LNCaP clone FGC (cell line): ENCODE measurements at regions not wholly inside any gene's neighbourhood (a gene's known extent, or its start where the extent isn't known, plus 50 kb on each side); places are given as distances from the start of the nearest gene placed in this dataset.
A peak's percentile ranks its signal among the peaks of the same experiment; 100 is the strongest.

Source experiments
- DNase-seq: peaks from one replicate; pipeline ENCODE4 v3.0.0-alpha.2; 2011; ENCODE audit warnings: low read depth
- H3K4me3 ChIP-seq: 2 replicates; pipeline ENCODE4 v1.5.1; 2011; ENCODE audit warnings: mild to moderate bottlenecking, low read depth, low read length, control low read depth
- TF ChIP-seq, protein P1 (sequence below): IDR thresholded peaks from 2 replicates; pipeline ENCODE4 v1.5.1; 2012; ENCODE audit warnings: mild to moderate bottlenecking; ENCODE audit not compliant: control insufficient read depth, insufficient read depth; ENCODE audit errors: extremely low read depth

DNA sequence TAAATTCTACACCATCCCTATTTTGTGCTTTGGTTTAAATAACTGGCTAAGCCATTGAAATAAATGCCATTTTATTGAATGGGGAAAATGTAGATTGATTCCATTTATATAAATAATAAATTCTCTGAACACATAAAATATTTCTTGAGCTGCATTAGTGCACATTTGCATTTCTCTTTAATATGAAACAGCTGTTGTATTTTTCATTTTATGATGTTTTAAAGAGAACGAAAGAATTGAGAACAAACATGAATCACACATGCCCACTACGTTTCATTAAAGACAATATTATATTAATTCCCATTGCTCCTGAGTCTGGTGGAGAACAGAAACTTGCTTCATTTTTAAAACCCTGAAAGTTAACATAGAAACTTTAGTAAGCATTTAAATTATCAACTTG lies 235.7 kb upstream of the CFAP20DC start:
- no peak for DNase-seq
- no peak overlapping the region for H3K4me3 ChIP-seq
- TF ChIP-seq, protein P1, sequence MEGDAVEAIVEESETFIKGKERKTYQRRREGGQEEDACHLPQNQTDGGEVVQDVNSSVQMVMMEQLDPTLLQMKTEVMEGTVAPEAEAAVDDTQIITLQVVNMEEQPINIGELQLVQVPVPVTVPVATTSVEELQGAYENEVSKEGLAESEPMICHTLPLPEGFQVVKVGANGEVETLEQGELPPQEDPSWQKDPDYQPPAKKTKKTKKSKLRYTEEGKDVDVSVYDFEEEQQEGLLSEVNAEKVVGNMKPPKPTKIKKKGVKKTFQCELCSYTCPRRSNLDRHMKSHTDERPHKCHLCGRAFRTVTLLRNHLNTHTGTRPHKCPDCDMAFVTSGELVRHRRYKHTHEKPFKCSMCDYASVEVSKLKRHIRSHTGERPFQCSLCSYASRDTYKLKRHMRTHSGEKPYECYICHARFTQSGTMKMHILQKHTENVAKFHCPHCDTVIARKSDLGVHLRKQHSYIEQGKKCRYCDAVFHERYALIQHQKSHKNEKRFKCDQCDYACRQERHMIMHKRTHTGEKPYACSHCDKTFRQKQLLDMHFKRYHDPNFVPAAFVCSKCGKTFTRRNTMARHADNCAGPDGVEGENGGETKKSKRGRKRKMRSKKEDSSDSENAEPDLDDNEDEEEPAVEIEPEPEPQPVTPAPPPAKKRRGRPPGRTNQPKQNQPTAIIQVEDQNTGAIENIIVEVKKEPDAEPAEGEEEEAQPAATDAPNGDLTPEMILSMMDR, result no peak

DNA sequence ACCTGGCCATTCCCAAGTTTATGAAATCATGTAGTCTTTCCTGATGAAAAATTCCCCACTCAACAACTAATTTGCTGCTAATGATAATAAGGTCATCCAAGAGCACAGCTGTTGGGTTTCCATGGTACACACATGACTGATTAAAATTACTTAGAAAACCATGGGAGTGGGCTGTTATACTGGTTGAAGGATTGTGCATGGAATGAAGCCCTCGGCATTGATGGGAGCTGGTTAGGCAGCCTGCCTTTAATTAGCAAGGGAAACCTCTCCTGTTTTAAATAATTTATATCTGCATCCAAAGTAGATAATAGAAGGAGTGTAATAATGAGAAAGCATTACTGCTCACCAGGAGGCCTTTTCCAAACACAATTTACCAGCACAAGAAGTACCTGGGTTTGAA lies 235.1 kb upstream of the CFAP20DC start:
- TF ChIP-seq, protein P1, result no peak
- DNase-seq, result no peak
- H3K4me3 ChIP-seq, result no peak overlapping the region

DNA sequence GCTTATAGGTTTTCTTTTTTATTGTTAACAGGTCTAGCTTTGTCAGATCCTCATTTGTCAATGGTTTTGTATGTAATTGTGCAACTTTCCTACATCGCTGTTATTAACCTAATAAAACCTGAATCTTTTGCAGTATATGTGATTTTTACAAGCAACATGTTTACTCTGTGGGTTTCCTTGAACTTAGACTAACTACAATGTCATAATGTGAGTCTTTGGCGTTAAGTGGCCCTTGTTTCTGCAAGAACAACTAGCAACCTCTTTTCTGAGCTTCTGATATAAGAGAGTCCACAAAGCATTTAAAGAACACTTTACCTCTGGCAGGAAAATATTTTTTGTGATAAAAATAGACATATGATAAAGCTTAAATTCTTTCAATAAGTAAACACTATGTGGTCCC lies 230.3 kb upstream of the CFAP20DC start:
- TF ChIP-seq, protein P1, result no peak
- peak; percentile 27 for DNase-seq
- H3K4me3 ChIP-seq, result no peak overlapping the region

DNA sequence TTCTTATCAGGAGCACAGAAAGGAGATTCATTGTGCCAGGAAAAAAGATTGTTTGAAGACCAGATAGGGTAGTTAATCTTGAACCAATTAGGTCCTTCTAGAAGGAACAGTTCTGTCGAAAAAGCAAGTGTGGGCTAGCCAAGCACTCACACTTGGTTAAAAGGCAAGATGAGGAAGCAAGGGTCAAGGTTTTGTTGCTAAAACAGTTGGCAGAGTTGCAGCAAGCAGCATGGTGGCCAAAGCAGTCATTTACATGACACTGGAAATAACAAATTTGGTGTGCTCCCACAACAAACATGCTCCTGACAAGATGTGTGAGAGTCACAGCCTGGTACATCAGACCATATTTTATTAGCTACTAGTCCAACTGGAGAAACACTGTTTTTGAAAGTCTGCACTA lies 228.0 kb upstream of the CFAP20DC start:
- TF ChIP-seq, protein P1, result no peak

DNA sequence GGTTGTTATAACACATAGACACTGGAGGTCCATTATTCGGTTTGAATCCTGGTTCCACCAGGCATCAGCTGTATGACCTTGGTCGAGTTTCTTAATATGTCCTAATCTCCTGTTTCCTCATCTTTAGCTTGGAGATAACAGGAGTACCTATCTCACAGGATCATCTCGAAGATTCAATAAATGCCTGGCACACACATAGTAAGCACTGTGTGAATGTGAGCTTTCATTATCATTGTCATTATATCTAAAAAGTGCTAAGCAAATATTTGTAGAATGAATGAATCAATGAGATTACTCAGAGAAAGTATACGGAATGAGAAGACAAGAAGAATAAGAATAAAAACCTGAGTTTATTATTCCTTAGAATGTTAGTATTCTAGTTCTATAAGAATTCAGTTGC lies 227.4 kb upstream of the CFAP20DC start:
- no peak overlapping the region for H3K4me3 ChIP-seq
- no peak for DNase-seq

More for the DNA sequence above, 228.0 kb upstream of the CFAP20DC start:
- no peak overlapping the region for H3K4me3 ChIP-seq
- DNase-seq, result no peak

DNA sequence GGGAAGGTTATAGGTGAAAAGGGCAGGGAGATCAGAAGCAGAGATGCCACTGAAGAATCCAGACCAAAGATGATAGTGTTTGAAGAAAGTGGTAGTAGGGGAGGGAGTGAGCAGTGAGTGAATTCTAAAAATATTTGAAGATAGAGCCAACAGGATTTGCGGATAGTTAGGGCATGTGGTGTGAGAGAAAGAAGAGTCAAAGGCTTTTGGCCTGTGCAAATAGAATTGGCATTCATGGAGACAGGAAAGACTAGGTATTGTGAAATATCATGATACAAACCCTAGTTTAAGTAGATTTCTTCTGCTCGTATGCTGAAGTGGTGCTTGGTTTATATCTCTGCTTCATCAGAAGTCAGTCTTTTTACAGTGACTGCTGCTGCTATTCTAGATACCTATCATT lies 224.2 kb upstream of the CFAP20DC start:
- no peak overlapping the region for H3K4me3 ChIP-seq
- TF ChIP-seq, protein P1, result no peak
- no peak for DNase-seq

More for the DNA sequence above, 227.4 kb upstream of the CFAP20DC start:
- TF ChIP-seq, protein P1, result no peak

DNA sequence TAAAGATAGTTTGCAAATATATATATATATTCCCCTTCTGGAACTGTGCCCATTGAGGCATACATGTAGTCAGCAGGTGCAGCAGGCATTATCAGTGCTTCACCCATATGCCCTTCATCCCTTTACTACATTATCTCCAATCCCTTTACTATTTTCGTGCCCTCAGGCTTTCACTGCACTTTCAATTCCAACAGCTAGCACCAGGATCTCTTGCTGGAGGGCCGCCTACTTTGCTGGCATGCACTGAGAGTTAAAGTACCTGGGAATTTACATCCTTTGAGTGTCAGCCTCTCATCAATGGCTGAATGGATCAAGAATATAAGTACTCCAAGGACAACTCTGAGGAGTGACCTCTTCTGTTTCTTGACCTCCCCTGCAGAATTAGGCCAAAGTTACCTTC lies 222.1 kb upstream of the CFAP20DC start:
- TF ChIP-seq, protein P1, result no peak
- H3K4me3 ChIP-seq, result no peak overlapping the region
- no peak for DNase-seq
